Esophagus squamous epithelium (tissue), 4 donors: ENCODE measurements at regions not wholly inside any gene's neighbourhood (a gene's known extent, or its start where the extent isn't known, plus 50 kb on each side); places are given as distances from the start of the nearest gene placed in this dataset.

Experiments
- POLR2A ChIP-seq, 4 donors: fragments of 450-650 bp; IDR thresholded peaks; one replicate each; pipeline ENCODE4 v1.6.1; 2017; ENCODE audit warnings: antibody characterized with exemption in 4 of 4, mild to moderate bottlenecking in 4 of 4, moderate library complexity in 3 of 4
- TF ChIP-seq, protein P1 (sequence below), 6 experiments: fragments of 450-650 bp in 4 of 6; fragments of 200-600 bp in 2 of 6; sonication (generic) in 2 of 6; IDR thresholded peaks; one replicate each; pipeline ENCODE4 v1.5.1; 2016 to 2019; ENCODE audit warnings: antibody characterized with exemption in 6 of 6, mild to moderate bottlenecking in 4 of 6, moderate library complexity in 4 of 6

DNA sequence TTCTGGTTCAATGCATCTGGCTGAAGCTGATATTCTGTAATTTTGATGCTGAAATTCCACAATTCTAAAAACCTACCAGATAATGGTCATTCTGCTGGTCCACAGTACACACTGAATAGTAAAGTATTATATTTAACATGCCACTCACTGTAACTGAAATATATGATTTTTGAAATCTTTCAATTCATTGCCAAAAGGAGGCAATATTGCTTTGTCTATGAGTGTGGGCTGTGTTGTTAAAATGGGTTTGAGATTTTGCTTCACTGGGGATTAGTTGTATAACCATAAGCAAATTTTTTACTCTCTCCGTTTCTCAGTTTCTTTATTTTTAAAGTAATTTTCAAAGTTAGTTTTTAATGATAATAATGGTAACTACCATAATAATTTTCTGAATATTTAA lies 1404.1 kb upstream of the IGFBP7 start:
- TF ChIP-seq, protein P1, sequence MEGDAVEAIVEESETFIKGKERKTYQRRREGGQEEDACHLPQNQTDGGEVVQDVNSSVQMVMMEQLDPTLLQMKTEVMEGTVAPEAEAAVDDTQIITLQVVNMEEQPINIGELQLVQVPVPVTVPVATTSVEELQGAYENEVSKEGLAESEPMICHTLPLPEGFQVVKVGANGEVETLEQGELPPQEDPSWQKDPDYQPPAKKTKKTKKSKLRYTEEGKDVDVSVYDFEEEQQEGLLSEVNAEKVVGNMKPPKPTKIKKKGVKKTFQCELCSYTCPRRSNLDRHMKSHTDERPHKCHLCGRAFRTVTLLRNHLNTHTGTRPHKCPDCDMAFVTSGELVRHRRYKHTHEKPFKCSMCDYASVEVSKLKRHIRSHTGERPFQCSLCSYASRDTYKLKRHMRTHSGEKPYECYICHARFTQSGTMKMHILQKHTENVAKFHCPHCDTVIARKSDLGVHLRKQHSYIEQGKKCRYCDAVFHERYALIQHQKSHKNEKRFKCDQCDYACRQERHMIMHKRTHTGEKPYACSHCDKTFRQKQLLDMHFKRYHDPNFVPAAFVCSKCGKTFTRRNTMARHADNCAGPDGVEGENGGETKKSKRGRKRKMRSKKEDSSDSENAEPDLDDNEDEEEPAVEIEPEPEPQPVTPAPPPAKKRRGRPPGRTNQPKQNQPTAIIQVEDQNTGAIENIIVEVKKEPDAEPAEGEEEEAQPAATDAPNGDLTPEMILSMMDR (IDR thresholded peaks at IDR 0.05), result no peak
- TF ChIP-seq POLR2A (IDR thresholded peaks at IDR 0.05), result no peak
